Keratinocyte (primary cell): ENCODE measurements at regions not wholly inside any gene's neighbourhood (a gene's known extent, or its start where the extent isn't known, plus 50 kb on each side); places are given as distances from the start of the nearest gene placed in this dataset.

ENCODE experiments used
- CTCF ChIP-seq, 3 experiments: IDR thresholded peaks in 1 of 3; conservative IDR thresholded peaks in 1 of 3; optimal IDR thresholded peaks in 1 of 3; 2 replicates in 2 of 3; 3 replicates in 1 of 3; pipeline versions ENCODE3 to v1.5.1; 2011; ENCODE audit warnings: low read length in 3 of 3, mild to moderate bottlenecking in 3 of 3, moderate library complexity in 2 of 3, control low read depth in 1 of 3, inconsistent platforms in 1 of 3; ENCODE audit not compliant: insufficient read depth in 2 of 3; ENCODE audit errors: extremely low read depth in 1 of 3
- EZH2 ChIP-seq: IDR thresholded peaks from one replicate; pipeline ENCODE4 v1.6.1; 2012; ENCODE audit warnings: inconsistent platforms, mild to moderate bottlenecking, low read length, moderate library complexity

- TF ChIP-seq CTCF (optimal IDR thresholded peaks at IDR 0.05 in 1 of 3, IDR thresholded peaks at IDR 0.05 in 1 of 3, conservative IDR thresholded peaks at IDR 0.05 in 1 of 3; ENCODE audit: extremely low read depth in 1 of 3, insufficient read depth in 2 of 3, low read length in 3 of 3) (no peak), EZH2 (no peak)
Observed at GRCh38 chr14:101125719-101126651, 222.5 kb upstream of the RTL1 start.
